ENCODE measurements at regions not wholly inside any gene's neighbourhood (a gene's known extent, or its start where the extent isn't known, plus 50 kb on each side); places are given as distances from the start of the nearest gene placed in this dataset.
A peak's percentile ranks its signal among the peaks of the same experiment; 100 is the strongest.

- H3K27ac ChIP-seq, result no peak overlapping the region
- no peak for TF ChIP-seq ZFX (IDR thresholded peaks at IDR 0.05; ENCODE audit: borderline replicate concordance)
- no peak for TF ChIP-seq CTCF (IDR thresholded peaks at IDR 0.05)
Observed at GRCh38 chr17:77512062-77512946, 371.5 kb downstream of the SEC14L1 start.

- H3K27ac ChIP-seq, result no peak overlapping the region
- TF ChIP-seq ZFX (IDR thresholded peaks at IDR 0.05; ENCODE audit: borderline replicate concordance) (no peak), CTCF (IDR thresholded peaks at IDR 0.05) (no peak)
Observed at GRCh38 chr17:77513045-77513444, 372.3 kb downstream of the SEC14L1 start.

- TF ChIP-seq CTCF (IDR thresholded peaks at IDR 0.05), result no peak
- no peak for TF ChIP-seq ZFX (IDR thresholded peaks at IDR 0.05; ENCODE audit: borderline replicate concordance)
- H3K27ac ChIP-seq, result no peak overlapping the region
Observed at GRCh38 chr17:77515227-77515626, 374.5 kb downstream of the SEC14L1 start.

GRCh38 chr17:77516902-77517301 is 376.1 kb downstream of the SEC14L1 start:
- no peak overlapping the region for H3K27ac ChIP-seq
- no peak for TF ChIP-seq CTCF (IDR thresholded peaks at IDR 0.05)

GRCh38 chr17:77521076-77521475 is 380.3 kb downstream of the SEC14L1 start:
- H3K27ac ChIP-seq, result no peak overlapping the region

GRCh38 chr17:77523540-77523939 is 382.8 kb downstream of the SEC14L1 start:
- no peak overlapping the region for H3K27ac ChIP-seq
- TF ChIP-seq ZFX (IDR thresholded peaks at IDR 0.05; ENCODE audit: borderline replicate concordance), result no peak
- no peak for TF ChIP-seq CTCF (IDR thresholded peaks at IDR 0.05)

More at GRCh38 chr17:77521076-77521475, 380.3 kb downstream of the SEC14L1 start:
- no peak for TF ChIP-seq ZFX (IDR thresholded peaks at IDR 0.05; ENCODE audit: borderline replicate concordance)

- TF ChIP-seq CTCF (IDR thresholded peaks at IDR 0.05) (no peak), ZFX (IDR thresholded peaks at IDR 0.05; ENCODE audit: borderline replicate concordance) (no peak)
- peak overlapping the region; percentile 56 for H3K27ac ChIP-seq
Observed at GRCh38 chr17:77526259-77526711, 385.5 kb downstream of the SEC14L1 start.

Measured in 22Rv1 (cell line).